Esophagus muscularis mucosa (tissue), 4 donors: ENCODE measurements at regions not wholly inside any gene's neighbourhood (a gene's known extent, or its start where the extent isn't known, plus 50 kb on each side); places are given as distances from the start of the nearest gene placed in this dataset.

ENCODE experiments used
- DNase-seq: peaks from one replicate; pipeline ENCODE4 v3.0.0-alpha.2; 2017; ENCODE audit errors: extremely low spot score
- H3K27ac ChIP-seq, 4 donors: fragments of 200-600 bp; sonication (generic); replicated peaks in 1 of 4; 1 replicate in 3 of 4; 2 replicates in 1 of 4; pipeline ENCODE4 v1.5.1; 2016 to 2019; ENCODE audit warnings: mild to moderate bottlenecking in 1 of 4
- H3K27me3 ChIP-seq, 4 donors: fragments of 200-600 bp; sonication (generic); one replicate each; pipeline versions ENCODE4 v1.5.1 to v1.6.0; 2016 to 2019
- H3K36me3 ChIP-seq, 4 donors: fragments of 200-600 bp; sonication (generic); one replicate each; pipeline ENCODE4 v1.5.1; 2016 to 2019
- H3K4me1 ChIP-seq, 4 donors: fragments of 200-600 bp; sonication (generic); one replicate each; pipeline ENCODE4 v1.5.1; 2016 to 2019
- H3K4me3 ChIP-seq, 4 donors: fragments of 200-600 bp; sonication (generic); 1 replicate in 2 of 4; 2 replicates in 2 of 4; pipeline ENCODE4 v1.5.1; 2016 to 2019; ENCODE audit warnings: mild to moderate bottlenecking in 4 of 4, moderate library complexity in 1 of 4
- H3K9me3 ChIP-seq, 4 donors: fragments of 200-600 bp; sonication (generic); 1 replicate in 3 of 4; 2 replicates in 1 of 4; pipeline ENCODE4 v1.5.1; 2016 to 2019
- EP300 ChIP-seq: sonication (generic); formaldehyde crosslinking; IDR thresholded peaks from one replicate; pipeline ENCODE4 v1.6.1; 2017; ENCODE audit warnings: antibody characterized with exemption
- POLR2A ChIP-seq: fragments of 450-650 bp; IDR thresholded peaks from one replicate; pipeline ENCODE4 v1.6.1; 2017; ENCODE audit warnings: antibody characterized with exemption, moderate library complexity, mild to moderate bottlenecking, low read depth
- POLR2AphosphoS5 ChIP-seq, 2 donors: sonication (generic); formaldehyde crosslinking; IDR thresholded peaks; one replicate each; pipeline ENCODE4 v1.6.1; 2017; ENCODE audit warnings: antibody characterized with exemption in 2 of 2
- WGBS: methylation state at CpG from one replicate; pipeline ENCODE4 v1.1.5; 2018; 5-methylcytosine and 5-hydroxymethylcytosine counted together
- intact Hi-C: fragments of 100-400 bp; cut with DNase I; formaldehyde crosslinking; loops from one replicate; pipeline ENCODE4 v1.15.1; 2023
- TF ChIP-seq, protein P1 (sequence below), 3 experiments: fragments of 200-600 bp in 2 of 3; fragments of 450-650 bp in 1 of 3; sonication (generic) in 2 of 3; IDR thresholded peaks; one replicate each; pipeline ENCODE4 v1.5.1; 2017 to 2019; ENCODE audit warnings: antibody characterized with exemption in 3 of 3, mild to moderate bottlenecking in 2 of 3, moderate library complexity in 1 of 3

GRCh38 chr5:155137683-155138082 is 124.1 kb downstream of the KIF4B start:
- intact Hi-C loops: no loop called here

GRCh38 chr5:155140646-155141045 is 127.1 kb downstream of the KIF4B start:
- 90% methylated on average over 5 of the region's 5 CpGs for WGBS

More at GRCh38 chr5:155137683-155138082, 124.1 kb downstream of the KIF4B start:
- no peak for TF ChIP-seq POLR2A
- TF ChIP-seq POLR2AphosphoS5 (IDR thresholded peaks at IDR 0.05): no peak
- TF ChIP-seq EP300: no peak
- TF ChIP-seq, protein P1, sequence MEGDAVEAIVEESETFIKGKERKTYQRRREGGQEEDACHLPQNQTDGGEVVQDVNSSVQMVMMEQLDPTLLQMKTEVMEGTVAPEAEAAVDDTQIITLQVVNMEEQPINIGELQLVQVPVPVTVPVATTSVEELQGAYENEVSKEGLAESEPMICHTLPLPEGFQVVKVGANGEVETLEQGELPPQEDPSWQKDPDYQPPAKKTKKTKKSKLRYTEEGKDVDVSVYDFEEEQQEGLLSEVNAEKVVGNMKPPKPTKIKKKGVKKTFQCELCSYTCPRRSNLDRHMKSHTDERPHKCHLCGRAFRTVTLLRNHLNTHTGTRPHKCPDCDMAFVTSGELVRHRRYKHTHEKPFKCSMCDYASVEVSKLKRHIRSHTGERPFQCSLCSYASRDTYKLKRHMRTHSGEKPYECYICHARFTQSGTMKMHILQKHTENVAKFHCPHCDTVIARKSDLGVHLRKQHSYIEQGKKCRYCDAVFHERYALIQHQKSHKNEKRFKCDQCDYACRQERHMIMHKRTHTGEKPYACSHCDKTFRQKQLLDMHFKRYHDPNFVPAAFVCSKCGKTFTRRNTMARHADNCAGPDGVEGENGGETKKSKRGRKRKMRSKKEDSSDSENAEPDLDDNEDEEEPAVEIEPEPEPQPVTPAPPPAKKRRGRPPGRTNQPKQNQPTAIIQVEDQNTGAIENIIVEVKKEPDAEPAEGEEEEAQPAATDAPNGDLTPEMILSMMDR (IDR thresholded peaks at IDR 0.05): no peak
- DNase-seq: no peak
- Histone ChIP-seq H3K4me1 (peaks cover 0 to 6% (median 0%) of the 10 kb centered on the region in 4 donors), H3K27me3 (no peaks in the 10 kb centered on the region), H3K4me3 (no peak overlapping the region), H3K9me3 (no peaks in the 10 kb centered on the region), H3K36me3 (no peaks in the 10 kb centered on the region), H3K27ac (no peak overlapping the region)
- 73% methylated on average over 3 of the region's 3 CpGs for WGBS

GRCh38 chr5:155144956-155145355 is 131.4 kb downstream of the KIF4B start:
- Histone ChIP-seq H3K36me3 (no peaks in the 10 kb centered on the region), H3K27ac (no peak overlapping the region), H3K27me3 (no peaks in the 10 kb centered on the region), H3K4me1 (no peaks in the 10 kb centered on the region), H3K9me3 (no peaks in the 10 kb centered on the region), H3K4me3 (no peak overlapping the region)
- intact Hi-C loops: loop anchor here (10.0 kb wide), 2 partner anchors 200 to 1680 kb away; partner anchors contain the start of gene MRPL22
- DNase-seq: no peak
- TF ChIP-seq POLR2A (no peak), POLR2AphosphoS5 (IDR thresholded peaks at IDR 0.05) (no peak), EP300 (no peak)
- TF ChIP-seq, protein P1 (IDR thresholded peaks at IDR 0.05): no peak

More at GRCh38 chr5:155140646-155141045, 127.1 kb downstream of the KIF4B start:
- no peaks in the 10 kb centered on the region for H3K9me3 ChIP-seq
- no peak overlapping the region for H3K27ac ChIP-seq
- peak; percentile 74 for DNase-seq
- H3K4me3 ChIP-seq: no peak overlapping the region
- no peak for TF ChIP-seq POLR2AphosphoS5 (IDR thresholded peaks at IDR 0.05)
- H3K4me1 ChIP-seq: peaks cover 0 to 6% (median 0%) of the 10 kb centered on the region in 4 donors
- no peaks in the 10 kb centered on the region for H3K36me3 ChIP-seq
- H3K27me3 ChIP-seq: no peaks in the 10 kb centered on the region
- intact Hi-C loops: loop anchor here (10.0 kb wide), 2 partner anchors 196 to 1684 kb away; partner anchors contain the start of gene MRPL22

GRCh38 chr5:155147222-155147621 is 133.7 kb downstream of the KIF4B start:
- no peak for TF ChIP-seq POLR2AphosphoS5 (IDR thresholded peaks at IDR 0.05)
- TF ChIP-seq, protein P1 (IDR thresholded peaks at IDR 0.05): peak; percentile 30 to 42 (median 40)
- Histone ChIP-seq H3K36me3 (no peaks in the 10 kb centered on the region), H3K4me3 (no peak overlapping the region), H3K4me1 (no peaks in the 10 kb centered on the region), H3K9me3 (no peaks in the 10 kb centered on the region), H3K27ac (no peak overlapping the region), H3K27me3 (no peaks in the 10 kb centered on the region)
- no peak for DNase-seq
- intact Hi-C loops: loop anchor here (2.0 to 10.0 kb wide), 3 partner anchors 176 to 1678 kb away; partner anchors contain the start of gene MRPL22
- WGBS: 63% methylated on average over 2 of the region's 2 CpGs

DNA sequence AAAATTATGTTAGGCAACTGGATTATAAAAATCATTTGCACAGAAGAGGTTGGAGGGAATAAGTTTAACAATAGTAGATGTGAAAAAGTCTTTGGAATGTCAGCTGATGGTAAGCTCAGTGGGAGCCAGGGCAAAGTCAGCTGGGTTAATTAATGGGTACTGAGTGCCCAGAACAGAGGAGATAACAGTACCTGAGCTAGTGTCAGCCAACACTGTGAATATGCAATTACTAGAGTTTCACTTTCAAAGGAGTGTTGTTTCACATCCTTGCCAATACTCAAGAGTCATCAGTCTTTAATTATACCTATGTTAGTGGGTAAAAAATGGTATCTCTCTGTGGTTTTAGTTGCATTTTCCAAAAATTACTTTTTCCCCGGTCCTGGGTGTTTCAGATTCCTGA is 135.1 kb downstream of the KIF4B start:
- intact Hi-C loops: loop anchor here (10.0 kb wide), 2 partner anchors 204 to 1676 kb away; partner anchors contain the start of gene MRPL22
- TF ChIP-seq POLR2AphosphoS5 (IDR thresholded peaks at IDR 0.05): no peak
- TF ChIP-seq, protein P1 (IDR thresholded peaks at IDR 0.05): no peak
- TF ChIP-seq EP300: no peak
- no peak for TF ChIP-seq POLR2A
- H3K9me3 ChIP-seq: no peaks in the 10 kb centered on the region
- WGBS: 74% methylated on average over 1 of the region's 1 CpG
- H3K27me3 ChIP-seq: no peaks in the 10 kb centered on the region
- no peaks in the 10 kb centered on the region for H3K36me3 ChIP-seq
- no peak overlapping the region for H3K27ac ChIP-seq
- H3K4me1 ChIP-seq: no peaks in the 10 kb centered on the region
- H3K4me3 ChIP-seq: no peak overlapping the region
- no peak for DNase-seq
